B cell (primary cell): ENCODE measurements at regions not wholly inside any gene's neighbourhood (a gene's known extent, or its start where the extent isn't known, plus 50 kb on each side); places are given as distances from the start of the nearest gene placed in this dataset.

Experiments
- ATAC-seq: fragments of 200-7000 bp; cut with Tn5 transposase; one replicate; pipeline ENCODE4 v1.10.0; 2021; ENCODE audit warnings: low read depth, mild to moderate bottlenecking, moderate number of reproducible peaks, moderate library complexity
- CTCF ChIA-PET: fragments of 350-600 bp; sonication (Branson Sonifier 250); formaldehyde crosslinking; loops from one replicate; lab custom pipeline; 2021; ENCODE audit warnings: antibody characterized with exemption, inconsistent platforms; lab: Charles Lee
- POLR2A ChIA-PET: fragments of 350-600 bp; sonication (Branson Sonifier 250); formaldehyde crosslinking; loops from one replicate; lab custom pipeline; 2021; ENCODE audit warnings: antibody characterized with exemption; lab: Charles Lee
- DNase-seq: peaks from one replicate; pipeline ENCODE4 v3.0.0; 2013
- H2AFZ ChIP-seq: 2 replicates; pipeline ENCODE4 v1.6.1; 2012; ENCODE audit warnings: mild to moderate bottlenecking, low read depth, low read length; ENCODE audit not compliant: insufficient read depth, poor library complexity, severe bottlenecking
- H3K27ac ChIP-seq, 2 donors: 1 replicate in 1 of 2; 2 replicates in 1 of 2; pipeline ENCODE4 v1.5.1; 2012 to 2013; ENCODE audit warnings: low read length in 2 of 2, mild to moderate bottlenecking in 2 of 2, moderate library complexity in 1 of 2
- H3K27me3 ChIP-seq, 4 experiments: fragments of 200-600 bp in 1 of 4; sonication (generic) in 1 of 4; replicated peaks in 1 of 4; 1 replicate in 2 of 4; 2 replicates in 2 of 4; pipeline versions ENCODE4 v1.6.1 to v1.7.0; 2013 to 2016; ENCODE audit warnings: low read length in 3 of 4, mild to moderate bottlenecking in 2 of 4, mixed read lengths in 1 of 4, moderate library complexity in 1 of 4; ENCODE audit not compliant: insufficient read depth in 4 of 4, control insufficient read depth in 3 of 4; ENCODE audit errors: control extremely low read depth in 1 of 4
- H3K36me3 ChIP-seq, 2 experiments: replicated peaks in 1 of 2; 1 replicate in 1 of 2; 2 replicates in 1 of 2; pipeline versions ENCODE4 v1.6.1 to v1.7.1; 2013; ENCODE audit warnings: low read length in 1 of 2; ENCODE audit not compliant: insufficient read depth in 2 of 2, control insufficient read depth in 1 of 2; ENCODE audit errors: control extremely low read depth in 1 of 2, extremely low read depth in 1 of 2
- H3K4me1 ChIP-seq, 2 donors: fragments of 200-600 bp in 1 of 2; sonication (generic) in 1 of 2; 1 replicate in 1 of 2; 2 replicates in 1 of 2; pipeline versions ENCODE4 v1.5.1 to v1.6.1; 2013 to 2017; ENCODE audit warnings: low read length in 2 of 2; ENCODE audit not compliant: control insufficient read depth in 2 of 2, insufficient read depth in 2 of 2
- H3K4me2 ChIP-seq: replicated peaks from 2 replicates; pipeline ENCODE3; 2012; ENCODE audit warnings: mild to moderate bottlenecking, low read depth, low read length; ENCODE audit not compliant: poor library complexity, severe bottlenecking
- H3K4me3 ChIP-seq, 5 experiments: fragments of 200-600 bp in 1 of 5; sonication (generic) in 1 of 5; 1 replicate in 3 of 5; 2 replicates in 2 of 5; pipeline versions ENCODE4 v1.5.1 to v1.7.0; 2011 to 2016; ENCODE audit warnings: low read length in 4 of 5, mild to moderate bottlenecking in 4 of 5, low read depth in 2 of 5, control low read depth in 1 of 5, moderate library complexity in 1 of 5; ENCODE audit not compliant: insufficient read depth in 1 of 5; ENCODE audit errors: control extremely low read depth in 1 of 5, extremely low read depth in 1 of 5
- H3K79me2 ChIP-seq: fragments of 200-600 bp; sonication (generic); one replicate; pipeline ENCODE4 v1.6.0; 2016; ENCODE audit warnings: low read length; ENCODE audit not compliant: control insufficient read depth, insufficient read depth
- H3K9ac ChIP-seq: fragments of 200-600 bp; sonication (generic); 2 replicates; pipeline ENCODE4 v1.6.1; 2017; ENCODE audit warnings: mild to moderate bottlenecking, low read length, moderate library complexity
- H3K9me3 ChIP-seq, 3 donors: one replicate each; pipeline versions ENCODE4 v1.6.1 to v1.7.1; 2013; ENCODE audit warnings: low read length in 2 of 3; ENCODE audit not compliant: control insufficient read depth in 2 of 3, insufficient read depth in 1 of 3; ENCODE audit errors: control extremely low read depth in 1 of 3
- H4K20me1 ChIP-seq: 2 replicates; pipeline ENCODE4 v1.6.0; 2012; ENCODE audit warnings: mild to moderate bottlenecking, low read length; ENCODE audit not compliant: insufficient read depth, control insufficient read depth, poor library complexity, severe bottlenecking
- H3K27ac Mint-ChIP-seq: one replicate; pipeline ENCODE4 v1.8.0; 2021; ENCODE audit warnings: mixed read lengths
- H3K27me3 Mint-ChIP-seq: one replicate; pipeline ENCODE4 v1.8.0; 2021; ENCODE audit warnings: mixed read lengths
- H3K4me1 Mint-ChIP-seq: one replicate; pipeline ENCODE4 v1.8.0; 2021; ENCODE audit warnings: mixed read lengths
- H3K4me3 Mint-ChIP-seq: one replicate; pipeline ENCODE4 v1.8.0; 2021; ENCODE audit warnings: mixed read lengths
- H3K9me3 Mint-ChIP-seq: one replicate; pipeline ENCODE4 v1.8.0; 2022; ENCODE audit warnings: mixed read lengths; ENCODE audit not compliant: insufficient read depth
- CTCF ChIP-seq: fragments of 200-600 bp; IDR thresholded peaks from one replicate; pipeline ENCODE4 v1.8.0; 2022; ENCODE audit warnings: antibody characterized with exemption, mild to moderate bottlenecking
- EZH2 ChIP-seq: IDR thresholded peaks from 2 replicates; pipeline ENCODE4 v1.6.1; 2012; ENCODE audit warnings: borderline replicate concordance, low read depth, mild to moderate bottlenecking, moderate library complexity, low read length; ENCODE audit not compliant: insufficient read depth, poor library complexity, severe bottlenecking
- WGBS: methylation state at CpG from one replicate; pipeline ENCODE4 v1.1.5; 2013; ENCODE audit warnings: missing lambda C conversion rate; ENCODE audit not compliant: insufficient coverage; 5-methylcytosine and 5-hydroxymethylcytosine counted together
- intact Hi-C: fragments of 100-400 bp; cut with micrococcal nuclease; formaldehyde crosslinking; loops from one replicate; pipeline ENCODE4 v1.10.0; 2022

- ChIA-PET CTCF (no interaction called here), POLR2A (no interaction called here)
- Histone ChIP-seq H4K20me1 (no peaks in the 10 kb centered on the region), H3K4me3 (no peak overlapping the region), H3K9ac (no peak overlapping the region), H3K4me2 (no peak overlapping the region), H3K4me1 (no peaks in the 10 kb centered on the region), H3K27me3 (no peaks in the 10 kb centered on the region), H3K79me2 (no peaks in the 10 kb centered on the region), H3K27ac (no peak overlapping the region), H2AFZ (no peak overlapping the region), H3K36me3 (no peaks in the 10 kb centered on the region), H3K9me3 (peaks cover 3 to 17% (median 4%) of the 10 kb centered on the region in 3 donors)
- Mint-ChIP-seq H3K9me3 (peaks cover 6% of the 10 kb centered on the region), H3K4me3 (no peak overlapping the region), H3K4me1 (no peaks in the 10 kb centered on the region), H3K27ac (no peak overlapping the region), H3K27me3 (no peaks in the 10 kb centered on the region)
- WGBS, result 88% methylated on average over 15 of the region's 15 CpGs
- TF ChIP-seq EZH2 (no peak), CTCF (no peak)
- intact Hi-C loops, result no loop called here
- DNase-seq (no peak), ATAC-seq (no peak)
These were observed 227.4 kb downstream of the TTLL2 start for GRCh38 chr6:167552258-167552630.

- 91% methylated on average over 19 of the region's 19 CpGs for WGBS
- intact Hi-C loops, result no loop called here
- Histone ChIP-seq H4K20me1 (no peaks in the 10 kb centered on the region), H3K27ac (no peak overlapping the region), H3K9ac (no peak overlapping the region), H3K79me2 (no peaks in the 10 kb centered on the region), H3K27me3 (no peaks in the 10 kb centered on the region), H3K4me1 (no peaks in the 10 kb centered on the region), H3K4me3 (no peak overlapping the region), H3K9me3 (peaks cover 3 to 22% (median 4%) of the 10 kb centered on the region in 3 donors), H3K36me3 (no peaks in the 10 kb centered on the region), H3K4me2 (no peak overlapping the region), H2AFZ (no peak overlapping the region)
- Mint-ChIP-seq H3K4me3 (no peak overlapping the region), H3K9me3 (peaks cover 6% of the 10 kb centered on the region), H3K27me3 (no peaks in the 10 kb centered on the region), H3K27ac (no peak overlapping the region), H3K4me1 (no peaks in the 10 kb centered on the region)
- ChIA-PET POLR2A (no interaction called here), CTCF (no interaction called here)
- no peak for ATAC-seq
- DNase-seq, result no peak
- TF ChIP-seq EZH2, result no peak
- no peak for TF ChIP-seq CTCF
These were observed 228.3 kb downstream of the TTLL2 start for GRCh38 chr6:167552961-167553735.
